ACC112 (cell line): ENCODE measurements at regions not wholly inside any gene's neighbourhood (a gene's known extent, or its start where the extent isn't known, plus 50 kb on each side); places are given as distances from the start of the nearest gene placed in this dataset.
"Not testable (repeated sequence)": the region's sequence is repeated elsewhere in the genome, so short reads cannot be mapped to it uniquely, and the experiment has no call there.

Source experiments
- H2AFZ ChIP-seq: fragments of 200-600 bp; sonication (generic); one replicate; pipeline ENCODE4 v1.6.0; 2017; ENCODE audit warnings: antibody characterized with exemption, low read length; ENCODE audit not compliant: unreplicated experiment
- H3K27ac ChIP-seq: fragments of 200-600 bp; sonication (generic); 2 replicates; pipeline ENCODE4 v1.5.1; 2014; ENCODE audit warnings: low read depth, mild to moderate bottlenecking, antibody characterized with exemption, low read length, moderate library complexity
- H3K27me3 ChIP-seq: fragments of 200-600 bp; sonication (generic); 2 replicates; pipeline ENCODE4 v1.6.1; 2014; ENCODE audit warnings: mild to moderate bottlenecking, antibody characterized with exemption, low read length, moderate library complexity, mixed read lengths; ENCODE audit not compliant: insufficient read depth
- H3K36me3 ChIP-seq: fragments of 200-600 bp; sonication (generic); 2 replicates; pipeline ENCODE4 v1.6.1; 2016; ENCODE audit warnings: mild to moderate bottlenecking, antibody characterized with exemption, low read length, moderate library complexity, mixed read lengths; ENCODE audit not compliant: insufficient read depth
- H3K4me1 ChIP-seq: fragments of 200-600 bp; sonication (generic); one replicate; pipeline ENCODE4 v1.6.1; 2016; ENCODE audit warnings: low read length, mixed read lengths; ENCODE audit not compliant: insufficient read depth, unreplicated experiment, control insufficient read depth
- H3K4me3 ChIP-seq: fragments of 200-600 bp; sonication (generic); 2 replicates; pipeline ENCODE4 v1.5.1; 2014; ENCODE audit warnings: mild to moderate bottlenecking, low read depth, low read length
- H3K79me2 ChIP-seq: fragments of 200-600 bp; sonication (generic); one replicate; pipeline ENCODE4 v1.6.0; 2016; ENCODE audit warnings: low read length; ENCODE audit not compliant: control insufficient read depth, unreplicated experiment, insufficient read depth

GRCh38 chr4:118410138-118410537 lies 57.3 kb upstream of the PRSS12 start:
- H3K4me1 ChIP-seq: peaks cover 4% of the 10 kb centered on the region
- no peaks in the 10 kb centered on the region for H3K36me3 ChIP-seq
- no peaks in the 10 kb centered on the region for H3K79me2 ChIP-seq
- no peaks in the 10 kb centered on the region for H3K27me3 ChIP-seq
- H3K4me3 ChIP-seq: no peak overlapping the region
- peak overlapping the region; percentile 35; the same call in 1 of the 2 replicates for H3K27ac ChIP-seq
- H2AFZ ChIP-seq: no peak overlapping the region

- no peak overlapping the region for H2AFZ ChIP-seq
- no peaks in the 10 kb centered on the region for H3K36me3 ChIP-seq
- H3K79me2 ChIP-seq: no peaks in the 10 kb centered on the region
- no peak overlapping the region for H3K4me3 ChIP-seq
- no peak overlapping the region for H3K27ac ChIP-seq
- no peaks in the 10 kb centered on the region for H3K4me1 ChIP-seq
- H3K27me3 ChIP-seq: no peaks in the 10 kb centered on the region
Observed at GRCh38 chr4:118417325-118417724, 64.5 kb upstream of the PRSS12 start.

DNA sequence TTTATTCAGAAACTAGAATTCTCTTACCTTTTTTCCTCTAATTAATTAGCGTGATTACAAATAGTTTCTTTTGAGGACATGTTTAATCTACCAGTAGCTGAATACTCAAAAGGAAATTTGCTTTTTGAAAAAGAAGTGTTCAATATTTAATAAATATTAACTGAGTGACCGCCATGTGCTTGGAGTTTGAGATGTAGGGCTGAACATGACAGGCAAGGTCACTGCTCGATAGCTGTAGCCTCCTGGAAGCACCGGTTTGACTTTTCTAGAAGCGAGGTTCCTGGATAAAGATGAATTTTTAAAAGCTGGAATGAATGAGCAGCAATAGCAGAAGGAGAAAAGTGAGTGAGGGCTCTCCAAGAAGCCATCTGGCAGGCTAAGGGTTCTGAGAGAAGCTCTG lies 65.0 kb upstream of the PRSS12 start:
- H3K27ac ChIP-seq, H3K4me1 ChIP-seq, H3K4me3 ChIP-seq, H2AFZ ChIP-seq, H3K79me2 ChIP-seq, H3K36me3 ChIP-seq, H3K27me3 ChIP-seq: not testable (repeated sequence)

DNA sequence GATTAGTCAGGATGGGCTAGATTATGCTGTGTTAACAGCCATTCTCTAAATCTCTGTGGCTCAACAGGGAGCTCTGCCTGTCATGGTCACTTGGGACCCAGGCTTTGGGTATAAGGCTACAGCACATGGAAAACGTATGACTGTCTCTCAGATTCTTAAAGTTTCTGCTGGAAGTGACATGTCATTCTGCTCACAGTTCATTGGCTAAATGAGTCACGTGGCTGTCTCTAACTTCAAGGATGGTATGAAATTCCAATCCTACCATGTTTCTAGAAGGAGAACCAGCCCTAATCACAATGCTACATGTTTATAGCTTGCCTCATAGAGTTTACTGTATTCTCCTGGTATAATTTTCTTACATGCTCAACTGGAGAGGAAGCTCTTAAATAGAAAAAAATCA lies 65.6 kb upstream of the PRSS12 start:
- H3K4me3 ChIP-seq, H3K36me3 ChIP-seq, H3K4me1 ChIP-seq, H3K27me3 ChIP-seq, H2AFZ ChIP-seq, H3K79me2 ChIP-seq, H3K27ac ChIP-seq: not testable (repeated sequence)

- H3K27me3 ChIP-seq, H2AFZ ChIP-seq, H3K4me3 ChIP-seq, H3K36me3 ChIP-seq, H3K4me1 ChIP-seq, H3K79me2 ChIP-seq, H3K27ac ChIP-seq: not testable (repeated sequence)
Observed at GRCh38 chr4:118419626-118420025, 66.8 kb upstream of the PRSS12 start.

GRCh38 chr4:118424062-118424461 lies 71.3 kb upstream of the PRSS12 start:
- not testable (repeated sequence) for H3K79me2 ChIP-seq, H3K36me3 ChIP-seq, H3K4me3 ChIP-seq, H3K27me3 ChIP-seq, H3K27ac ChIP-seq, H2AFZ ChIP-seq, H3K4me1 ChIP-seq

DNA sequence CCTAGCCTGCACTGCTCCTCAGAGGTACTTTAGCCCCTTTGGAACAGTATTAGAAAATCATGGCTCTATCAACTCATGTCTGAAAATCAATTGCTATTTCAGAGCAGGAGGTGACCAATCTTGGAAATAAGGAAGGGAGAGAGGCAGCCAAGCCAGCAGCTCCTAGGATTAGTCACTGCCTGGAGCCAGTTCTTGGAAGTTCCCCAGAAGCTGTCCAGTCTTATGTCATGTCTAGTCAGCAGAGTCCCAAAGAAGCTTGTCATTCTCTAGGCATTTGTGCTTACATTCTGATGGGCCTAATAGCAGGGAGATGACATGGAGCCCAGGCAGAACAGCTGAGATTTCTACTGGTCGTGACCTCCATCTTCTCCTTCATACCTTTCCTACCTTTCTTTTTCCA lies 76.1 kb upstream of the PRSS12 start:
- H3K36me3 ChIP-seq, H2AFZ ChIP-seq, H3K27ac ChIP-seq, H3K4me1 ChIP-seq, H3K79me2 ChIP-seq, H3K27me3 ChIP-seq, H3K4me3 ChIP-seq: not testable (repeated sequence)

GRCh38 chr4:118432359-118432758 lies 79.6 kb upstream of the PRSS12 start:
- H3K27me3 ChIP-seq, H3K79me2 ChIP-seq, H3K4me1 ChIP-seq, H2AFZ ChIP-seq, H3K27ac ChIP-seq, H3K4me3 ChIP-seq, H3K36me3 ChIP-seq: not testable (repeated sequence)

- H2AFZ ChIP-seq, H3K27ac ChIP-seq, H3K4me3 ChIP-seq, H3K4me1 ChIP-seq, H3K79me2 ChIP-seq, H3K27me3 ChIP-seq, H3K36me3 ChIP-seq: not testable (repeated sequence)
Observed at GRCh38 chr4:118433612-118434375, 81.0 kb upstream of the PRSS12 start.

GRCh38 chr4:118435415-118435814 lies 82.6 kb upstream of the PRSS12 start:
- H2AFZ ChIP-seq, H3K79me2 ChIP-seq, H3K27me3 ChIP-seq, H3K4me1 ChIP-seq, H3K4me3 ChIP-seq, H3K36me3 ChIP-seq, H3K27ac ChIP-seq: not testable (repeated sequence)

- not testable (repeated sequence) for H3K4me3 ChIP-seq, H3K79me2 ChIP-seq, H2AFZ ChIP-seq, H3K27me3 ChIP-seq, H3K36me3 ChIP-seq, H3K27ac ChIP-seq, H3K4me1 ChIP-seq
Observed at GRCh38 chr4:118442115-118442837, 89.5 kb upstream of the PRSS12 start.
